ENCODE measurements at regions not wholly inside any gene's neighbourhood (a gene's known extent, or its start where the extent isn't known, plus 50 kb on each side); places are given as distances from the start of the nearest gene placed in this dataset.
A peak's percentile ranks its signal among the peaks of the same experiment; 100 is the strongest.

- TF ChIP-seq CTCF (IDR thresholded peaks at IDR 0.05) = no peak
- no peak for TF ChIP-seq MAX (IDR thresholded peaks at IDR 0.05)
- no peak for TF ChIP-seq NR3C1 (IDR thresholded peaks at IDR 0.05)
- no peak for TF ChIP-seq REST (IDR thresholded peaks at IDR 0.05)
- no peak for TF ChIP-seq POLR2A (IDR thresholded peaks at IDR 0.05; ENCODE audit: low read length)
- TF ChIP-seq ESRRA (IDR thresholded peaks at IDR 0.05; ENCODE audit: borderline replicate concordance, low read length) = no peak
- peak; percentile 67 for TF ChIP-seq JUNB (IDR thresholded peaks at IDR 0.05)
- TF ChIP-seq, protein P1, sequence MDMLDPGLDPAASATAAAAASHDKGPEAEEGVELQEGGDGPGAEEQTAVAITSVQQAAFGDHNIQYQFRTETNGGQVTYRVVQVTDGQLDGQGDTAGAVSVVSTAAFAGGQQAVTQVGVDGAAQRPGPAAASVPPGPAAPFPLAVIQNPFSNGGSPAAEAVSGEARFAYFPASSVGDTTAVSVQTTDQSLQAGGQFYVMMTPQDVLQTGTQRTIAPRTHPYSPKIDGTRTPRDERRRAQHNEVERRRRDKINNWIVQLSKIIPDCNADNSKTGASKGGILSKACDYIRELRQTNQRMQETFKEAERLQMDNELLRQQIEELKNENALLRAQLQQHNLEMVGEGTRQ (IDR thresholded peaks at IDR 0.05) = no peak
- no peak for TF ChIP-seq KDM1A (IDR thresholded peaks at IDR 0.05; ENCODE audit: low read depth)
Measured at GRCh38 chr9:71506821-71507220, 261.5 kb downstream of the CEMIP2 start.

Measured in A549 (cell line).